NCI-H82 (cell line): ENCODE measurements at regions not wholly inside any gene's neighbourhood (a gene's known extent, or its start where the extent isn't known, plus 50 kb on each side); places are given as distances from the start of the nearest gene placed in this dataset.

Experiments
- DNase-seq: peaks from one replicate; lab custom pipeline; 2025; lab: John Stamatoyannopoulos, UW

- no peak for DNase-seq
Measured at GRCh38 chr3:162007722-162008121, 511.1 kb downstream of the OTOL1 start.

GRCh38 chr3:162012633-162013032 lies 516.0 kb downstream of the OTOL1 start:
- no peak for DNase-seq

GRCh38 chr3:162014284-162014683 lies 517.7 kb downstream of the OTOL1 start:
- DNase-seq = no peak

GRCh38 chr3:162015856-162016255 lies 519.2 kb downstream of the OTOL1 start:
- peak; percentile 72 for DNase-seq

- no peak for DNase-seq
Measured at GRCh38 chr3:162019817-162020216, 523.2 kb downstream of the OTOL1 start.

- no peak for DNase-seq
Measured at GRCh38 chr3:162021206-162021605, 524.6 kb downstream of the OTOL1 start.

- DNase-seq = no peak
Measured at GRCh38 chr3:162022911-162023310, 526.3 kb downstream of the OTOL1 start.

- DNase-seq = no peak
Measured at GRCh38 chr3:162029736-162030135, 533.1 kb downstream of the OTOL1 start.

GRCh38 chr3:162034368-162034767 lies 537.8 kb downstream of the OTOL1 start:
- no peak for DNase-seq

GRCh38 chr3:162041622-162042021 lies 545.0 kb downstream of the OTOL1 start:
- no peak for DNase-seq

- DNase-seq = no peak
Measured at GRCh38 chr3:162052636-162053035, 556.0 kb downstream of the OTOL1 start.

- no peak for DNase-seq
Measured at GRCh38 chr3:162072656-162073164, 576.1 kb downstream of the OTOL1 start.

GRCh38 chr3:162073422-162073975 lies 576.9 kb downstream of the OTOL1 start:
- DNase-seq = no peak

- DNase-seq = no peak
Measured at GRCh38 chr3:162077108-162077507, 580.5 kb downstream of the OTOL1 start.

GRCh38 chr3:162082516-162082915 lies 585.9 kb downstream of the OTOL1 start:
- DNase-seq = no peak

- DNase-seq = no peak
Measured at GRCh38 chr3:162087361-162087760, 590.8 kb downstream of the OTOL1 start.

- no peak for DNase-seq
Measured at GRCh38 chr3:162092751-162093150, 596.1 kb downstream of the OTOL1 start.

GRCh38 chr3:162094301-162094700 lies 597.7 kb downstream of the OTOL1 start:
- DNase-seq = no peak

GRCh38 chr3:162096874-162097273 lies 600.3 kb downstream of the OTOL1 start:
- no peak for DNase-seq

- DNase-seq = no peak
Measured at GRCh38 chr3:162103808-162104207, 607.2 kb downstream of the OTOL1 start.

GRCh38 chr3:162111861-162112260 lies 615.3 kb downstream of the OTOL1 start:
- DNase-seq = peak; percentile 22

- DNase-seq = no peak
Measured at GRCh38 chr3:162112719-162113118, 616.1 kb downstream of the OTOL1 start.

- no peak for DNase-seq
Measured at GRCh38 chr3:162117961-162118360, 621.4 kb downstream of the OTOL1 start.

GRCh38 chr3:162119651-162120050 lies 623.0 kb downstream of the OTOL1 start:
- no peak for DNase-seq
